IPS-20b (cell line): ENCODE measurements at regions not wholly inside any gene's neighbourhood (a gene's known extent, or its start where the extent isn't known, plus 50 kb on each side); places are given as distances from the start of the nearest gene placed in this dataset.
A peak's percentile ranks its signal among the peaks of the same experiment; 100 is the strongest.

Experiments
- H3K27ac ChIP-seq: one replicate; pipeline ENCODE4 v1.5.1; 2013; ENCODE audit warnings: low read length
- H3K27me3 ChIP-seq: 2 replicates; pipeline ENCODE4 v1.6.1; 2013; ENCODE audit warnings: mild to moderate bottlenecking, low read length, inconsistent platforms; ENCODE audit not compliant: insufficient read depth
- H3K36me3 ChIP-seq: 2 replicates; pipeline ENCODE4 v1.6.1; 2013; ENCODE audit warnings: low read depth, mild to moderate bottlenecking, inconsistent platforms, low read length, moderate library complexity; ENCODE audit not compliant: insufficient read depth
- H3K4me1 ChIP-seq: 2 replicates; pipeline ENCODE4 v1.6.1; 2013; ENCODE audit warnings: mild to moderate bottlenecking, control low read depth, inconsistent platforms, low read length, moderate library complexity; ENCODE audit not compliant: insufficient read depth
- H3K4me3 ChIP-seq: 2 replicates; pipeline ENCODE4 v1.5.1; 2013; ENCODE audit warnings: mild to moderate bottlenecking, low read length, inconsistent platforms
- H3K9ac ChIP-seq: 2 replicates; pipeline ENCODE4 v1.6.1; 2013; ENCODE audit warnings: low read depth, mild to moderate bottlenecking, inconsistent platforms, low read length, moderate library complexity
- H3K9me3 ChIP-seq: 2 replicates; pipeline ENCODE4 v1.6.1; 2013; ENCODE audit warnings: mild to moderate bottlenecking, low read depth, low read length, inconsistent platforms; ENCODE audit not compliant: insufficient read depth

DNA sequence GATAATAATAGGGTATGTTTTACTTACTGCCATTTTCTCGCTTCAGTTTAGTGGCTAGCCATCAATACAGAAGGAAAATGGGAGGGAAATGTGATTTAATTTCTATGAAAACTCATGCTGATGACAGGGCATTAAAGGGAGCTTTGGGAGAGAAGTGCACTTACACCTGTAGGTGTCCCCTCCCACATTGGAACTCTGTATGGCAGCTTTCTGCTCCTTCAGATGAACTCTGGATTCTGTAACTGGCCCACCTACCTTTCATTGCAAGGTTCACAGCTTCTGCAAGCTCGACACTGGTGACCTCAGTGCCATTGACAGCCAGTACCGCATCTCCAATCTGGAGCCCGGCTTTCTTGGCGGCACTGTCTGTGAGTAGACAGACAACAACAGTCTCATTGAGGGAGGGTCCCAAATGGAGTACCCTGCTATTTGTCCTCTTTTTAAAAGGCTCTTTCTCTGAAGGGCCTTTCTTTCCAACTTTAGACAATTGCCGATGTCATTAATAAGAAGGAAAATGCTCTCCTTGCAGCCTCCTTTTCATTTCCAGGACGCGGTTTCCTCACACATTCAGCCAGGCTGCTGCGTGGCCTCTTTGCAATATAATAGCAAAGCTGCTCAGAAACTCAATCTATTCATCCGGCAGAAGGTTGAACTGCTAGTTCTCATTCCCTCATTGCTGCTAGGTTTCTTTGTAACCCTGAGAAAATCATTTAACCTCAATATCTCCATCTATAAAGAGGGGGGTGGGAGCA lies 63.6 kb downstream of the NUDT12 start:
- Histone ChIP-seq H3K9ac (peak overlapping the region; percentile 31; the same call in 1 of the 2 replicates), H3K4me3 (peak overlapping the region; percentile 33; the same call in 1 of the 2 replicates), H3K4me1 (peaks cover 28% of the 10 kb centered on the region), H3K27me3 (no peaks in the 10 kb centered on the region), H3K36me3 (no peaks in the 10 kb centered on the region), H3K27ac (peak overlapping the region; percentile 39), H3K9me3 (peaks cover 3% of the 10 kb centered on the region; the same call in 1 of the 2 replicates)

DNA sequence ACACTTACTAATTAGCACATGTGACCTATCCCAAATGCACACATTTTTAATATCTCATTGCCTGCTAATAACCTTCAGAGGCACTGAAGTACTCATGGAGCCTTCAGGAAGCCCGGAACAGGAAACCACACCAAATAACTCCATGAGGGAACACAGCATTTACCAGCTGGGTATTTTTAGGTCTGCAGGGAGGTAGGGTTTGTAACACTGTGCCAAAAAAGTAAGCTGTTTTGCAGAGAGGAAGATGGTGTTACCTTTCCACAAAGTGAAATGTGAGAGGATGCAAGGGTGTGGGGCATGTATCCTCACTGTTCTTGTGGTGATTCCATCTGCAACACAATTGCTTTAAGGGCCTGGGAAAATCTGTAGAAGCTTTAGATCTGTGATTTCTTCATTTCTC lies 64.4 kb downstream of the NUDT12 start:
- Histone ChIP-seq H3K4me1 (peaks cover 28% of the 10 kb centered on the region), H3K36me3 (no peaks in the 10 kb centered on the region), H3K4me3 (peak overlapping the region; percentile 33), H3K27ac (no peak overlapping the region), H3K9me3 (peaks cover 3% of the 10 kb centered on the region; the same call in 1 of the 2 replicates), H3K27me3 (no peaks in the 10 kb centered on the region), H3K9ac (peak overlapping the region; percentile 31; the same call in 1 of the 2 replicates)

DNA sequence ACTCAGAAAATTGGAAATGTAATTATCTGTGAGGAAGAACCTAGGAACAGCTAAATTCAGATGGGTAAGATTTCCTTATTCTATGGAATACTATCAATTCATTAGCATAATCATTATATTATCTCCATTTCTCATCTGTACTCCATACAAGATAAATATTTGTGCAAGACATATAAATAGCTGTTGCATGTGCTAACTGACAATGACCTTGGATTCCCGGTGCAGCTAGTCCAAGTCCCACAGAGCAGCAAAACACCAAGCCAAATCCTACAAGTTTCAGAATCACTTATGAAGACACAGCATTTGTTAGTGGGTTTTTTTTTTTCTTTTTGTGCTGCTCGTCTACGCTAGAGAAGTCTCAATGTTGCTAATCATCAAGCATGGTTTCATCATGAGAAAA lies 64.8 kb downstream of the NUDT12 start:
- Histone ChIP-seq H3K27me3 (no peaks in the 10 kb centered on the region), H3K4me3 (peak overlapping the region; percentile 33), H3K9me3 (peaks cover 3% of the 10 kb centered on the region; the same call in 1 of the 2 replicates), H3K27ac (no peak overlapping the region), H3K9ac (no peak overlapping the region), H3K4me1 (peaks cover 24% of the 10 kb centered on the region), H3K36me3 (no peaks in the 10 kb centered on the region)

DNA sequence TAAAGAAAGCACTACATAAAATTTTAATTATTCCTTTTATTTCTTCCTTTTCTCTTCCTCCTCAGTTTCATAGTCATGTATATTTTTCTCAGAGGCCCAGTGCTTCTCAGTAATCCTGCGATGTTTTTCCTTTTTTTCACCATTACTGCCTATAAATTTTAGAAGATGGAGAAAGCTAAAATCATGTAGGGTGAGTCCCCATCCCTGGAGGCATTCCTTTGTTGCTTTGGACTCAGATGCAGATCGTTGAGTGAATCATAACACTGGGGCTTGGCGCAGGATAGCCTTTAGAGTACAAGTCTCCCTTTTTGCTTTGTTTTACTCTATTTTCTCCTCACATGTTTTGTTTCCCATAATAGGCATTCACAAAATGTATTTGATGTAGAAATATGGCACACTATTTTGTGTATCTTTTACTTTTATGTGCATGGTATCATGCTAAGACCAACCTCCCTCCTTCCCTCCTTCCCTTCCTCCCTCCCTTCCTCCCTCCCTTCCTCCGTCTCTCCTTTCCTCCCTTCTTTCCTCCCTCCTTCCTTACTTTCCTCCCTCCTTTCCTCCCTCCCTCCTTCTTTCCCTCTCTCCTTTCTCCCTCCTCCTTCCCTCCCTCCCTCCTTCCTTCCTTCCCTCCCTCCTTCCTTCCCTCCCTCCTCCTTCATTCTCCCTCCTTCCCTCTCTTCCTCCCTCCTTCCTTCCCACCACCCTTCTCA lies 72.4 kb downstream of the NUDT12 start:
- H3K9ac ChIP-seq, result no peak overlapping the region
- peaks cover 3% of the 10 kb centered on the region; the same call in 1 of the 2 replicates for H3K9me3 ChIP-seq
- peaks cover 8% of the 10 kb centered on the region; the same call in 1 of the 2 replicates for H3K4me1 ChIP-seq
- H3K4me3 ChIP-seq, result no peak overlapping the region
- H3K27me3 ChIP-seq, result no peaks in the 10 kb centered on the region
- H3K27ac ChIP-seq, result no peak overlapping the region
- no peaks in the 10 kb centered on the region for H3K36me3 ChIP-seq

DNA sequence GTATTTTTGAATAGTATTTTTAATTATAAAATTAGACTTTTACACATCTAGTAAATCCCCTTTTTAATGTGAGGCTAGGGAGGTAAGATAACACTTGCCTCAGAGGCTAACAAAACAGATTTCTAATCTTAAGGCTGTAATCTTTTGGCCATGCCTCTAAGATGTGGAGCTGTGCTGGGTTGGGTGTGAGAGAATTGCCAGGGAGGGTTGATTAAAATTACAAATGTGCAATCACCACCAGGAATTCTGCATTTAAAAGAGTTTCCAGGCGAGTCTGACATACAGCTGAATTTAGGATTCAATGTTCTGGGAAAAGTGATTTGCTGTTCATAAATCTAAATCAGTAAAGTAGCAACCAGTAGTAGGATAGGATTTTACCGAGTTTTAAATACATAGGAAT lies 73.3 kb downstream of the NUDT12 start:
- H3K4me1 ChIP-seq, result peaks cover 8% of the 10 kb centered on the region; the same call in 1 of the 2 replicates
- no peak overlapping the region for H3K4me3 ChIP-seq
- H3K27me3 ChIP-seq, result no peaks in the 10 kb centered on the region
- peaks cover 1% of the 10 kb centered on the region; the same call in 1 of the 2 replicates for H3K9me3 ChIP-seq
- H3K9ac ChIP-seq, result 0 out of 2 replicates have a peak overlapping the region, but pooled peaks have one; percentile 5
- H3K36me3 ChIP-seq, result no peaks in the 10 kb centered on the region
- no peak overlapping the region for H3K27ac ChIP-seq

DNA sequence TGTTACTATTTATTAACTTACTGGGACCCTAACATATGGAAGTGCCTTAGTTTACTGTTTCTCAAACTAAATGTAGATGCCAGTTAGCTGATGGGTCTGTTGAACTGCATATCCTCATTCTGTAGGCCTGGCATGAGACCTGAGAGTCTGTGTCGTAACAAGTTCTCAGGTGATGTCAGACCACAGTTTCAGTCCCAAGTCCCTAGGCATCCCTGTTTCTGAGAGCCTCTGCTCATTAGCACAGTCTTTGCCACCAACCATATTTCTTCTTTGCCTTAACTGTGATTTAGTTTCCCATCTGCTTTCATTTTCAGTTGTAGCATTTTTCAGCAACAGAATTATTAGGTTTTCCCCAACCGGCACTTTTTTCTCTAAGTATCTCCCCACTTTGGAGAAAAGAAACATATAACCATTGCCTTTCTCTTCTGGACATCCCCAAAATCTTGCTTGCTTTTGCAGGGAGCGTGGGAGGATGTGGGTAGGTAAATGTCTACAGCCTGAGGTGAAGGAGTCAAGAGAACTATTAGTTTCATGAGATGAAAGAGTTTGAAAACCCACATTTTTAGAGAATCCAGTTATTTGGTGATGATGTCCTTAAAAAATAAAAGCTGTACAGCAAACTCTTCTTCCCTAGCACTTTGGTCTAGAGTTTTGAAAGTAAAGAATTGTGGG lies 74.6 kb downstream of the NUDT12 start:
- no peak overlapping the region for H3K9ac ChIP-seq
- no peaks in the 10 kb centered on the region for H3K9me3 ChIP-seq
- peaks cover 8% of the 10 kb centered on the region; the same call in 1 of the 2 replicates for H3K4me1 ChIP-seq
- H3K27me3 ChIP-seq, result no peaks in the 10 kb centered on the region
- H3K27ac ChIP-seq, result no peak overlapping the region
- no peaks in the 10 kb centered on the region for H3K36me3 ChIP-seq
- no peak overlapping the region for H3K4me3 ChIP-seq

DNA sequence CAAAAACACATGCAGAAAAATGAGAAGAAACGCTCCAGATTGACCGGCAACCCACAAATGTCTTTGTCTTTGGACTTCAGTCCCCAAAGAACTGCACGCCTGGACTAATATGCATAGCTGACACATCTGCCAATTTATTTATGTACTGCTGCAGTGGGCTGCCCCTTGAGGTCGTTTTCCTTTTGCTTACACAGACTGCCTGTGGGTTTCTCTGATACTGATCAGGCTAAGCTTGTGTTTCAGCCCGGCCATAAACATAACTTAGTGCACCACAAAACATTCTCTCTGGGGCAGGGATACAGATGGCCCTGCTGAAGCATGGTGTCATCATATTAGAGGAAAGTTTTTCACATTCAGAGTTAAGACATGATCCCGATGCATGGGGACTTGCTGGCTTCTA lies 75.4 kb downstream of the NUDT12 start:
- no peak overlapping the region for H3K9ac ChIP-seq
- peaks cover 8% of the 10 kb centered on the region; the same call in 1 of the 2 replicates for H3K4me1 ChIP-seq
- H3K36me3 ChIP-seq, result no peaks in the 10 kb centered on the region
- no peaks in the 10 kb centered on the region for H3K27me3 ChIP-seq
- no peak overlapping the region for H3K27ac ChIP-seq
- no peaks in the 10 kb centered on the region for H3K9me3 ChIP-seq
- H3K4me3 ChIP-seq, result no peak overlapping the region

DNA sequence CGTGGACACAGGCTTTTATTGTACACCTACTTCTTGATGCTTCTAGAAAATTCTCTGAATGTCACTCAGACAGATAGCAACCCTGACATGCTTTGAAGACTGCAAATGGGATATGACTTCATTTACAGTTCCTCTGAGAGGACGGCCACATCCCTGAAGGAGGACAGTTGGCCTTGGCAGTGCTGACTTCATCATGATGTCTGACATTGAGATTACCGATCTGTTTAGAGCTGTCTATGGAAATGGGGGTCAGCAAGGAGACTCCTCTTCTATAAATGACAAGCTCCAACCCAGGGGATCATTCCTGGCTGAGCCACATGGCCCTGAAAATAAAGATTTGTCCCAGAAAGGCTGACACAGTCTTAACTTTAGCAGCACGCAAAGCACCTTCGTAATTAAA lies 75.8 kb downstream of the NUDT12 start:
- Histone ChIP-seq H3K36me3 (no peaks in the 10 kb centered on the region), H3K4me1 (peaks cover 8% of the 10 kb centered on the region; the same call in 1 of the 2 replicates), H3K27ac (no peak overlapping the region), H3K4me3 (no peak overlapping the region), H3K9me3 (no peaks in the 10 kb centered on the region), H3K27me3 (no peaks in the 10 kb centered on the region), H3K9ac (no peak overlapping the region)

DNA sequence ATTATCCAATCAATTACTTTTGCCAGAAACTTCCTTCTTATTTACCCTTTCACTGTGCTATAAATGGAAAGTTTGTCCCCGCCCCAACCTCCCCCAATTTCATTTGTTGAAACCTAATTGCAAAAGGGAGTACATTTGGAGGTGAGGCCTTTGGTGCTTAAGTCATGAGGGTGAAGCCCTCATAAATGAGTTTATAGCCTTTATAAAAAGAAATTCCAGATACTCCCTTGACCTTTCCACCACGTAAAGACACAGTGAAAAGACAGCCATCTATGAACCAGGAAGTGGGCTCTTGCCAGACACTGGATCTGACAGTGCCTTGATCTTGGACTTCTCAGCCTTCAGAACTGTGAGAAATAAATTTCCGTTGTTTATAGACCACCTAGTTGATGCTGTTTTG lies 82.3 kb downstream of the NUDT12 start:
- Histone ChIP-seq H3K4me1 (peaks cover 4% of the 10 kb centered on the region; the same call in 1 of the 2 replicates), H3K36me3 (no peaks in the 10 kb centered on the region), H3K4me3 (no peak overlapping the region), H3K27ac (no peak overlapping the region), H3K9ac (no peak overlapping the region), H3K27me3 (no peaks in the 10 kb centered on the region), H3K9me3 (no peaks in the 10 kb centered on the region)

DNA sequence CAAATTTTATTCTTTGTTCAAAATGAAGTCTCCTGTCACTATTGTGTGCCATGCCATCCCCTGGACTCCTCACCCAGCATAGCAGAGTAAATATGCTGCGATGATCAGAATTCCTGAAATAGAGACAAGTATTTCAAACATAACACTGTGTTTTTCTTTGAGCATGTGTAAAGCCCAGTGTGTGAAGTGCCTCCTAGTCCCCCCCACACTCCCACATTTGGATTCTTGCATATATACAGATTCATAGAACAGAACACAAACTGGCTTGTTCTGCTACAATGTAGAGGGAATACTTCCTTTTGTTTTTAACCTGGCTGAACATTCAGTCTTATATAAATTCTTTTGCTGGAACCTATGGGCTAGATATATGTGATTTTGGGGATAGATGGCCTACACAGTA lies 84.9 kb downstream of the NUDT12 start:
- Histone ChIP-seq H3K36me3 (no peaks in the 10 kb centered on the region), H3K9ac (no peak overlapping the region), H3K4me1 (peaks cover 4% of the 10 kb centered on the region; the same call in 1 of the 2 replicates), H3K9me3 (no peaks in the 10 kb centered on the region), H3K27me3 (no peaks in the 10 kb centered on the region), H3K4me3 (no peak overlapping the region), H3K27ac (no peak overlapping the region)

DNA sequence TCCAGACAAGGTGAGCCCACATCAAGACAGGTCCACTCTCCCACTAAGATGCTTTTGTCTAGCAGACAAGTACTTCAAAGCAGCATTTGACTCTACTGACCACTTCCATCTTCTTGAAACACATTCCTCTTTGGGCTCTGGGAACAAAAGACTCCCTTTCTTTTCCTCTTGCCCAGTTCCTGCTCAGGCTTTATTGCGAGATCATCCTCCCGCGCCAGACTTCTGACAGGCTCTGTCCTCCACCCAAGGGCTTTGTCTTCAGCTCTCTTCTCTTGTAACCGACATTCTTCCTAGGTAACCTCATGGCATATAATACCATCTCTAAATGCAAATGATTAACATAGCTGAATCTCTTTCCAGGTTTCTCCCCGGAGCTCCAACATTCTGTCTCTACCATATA lies 85.8 kb downstream of the NUDT12 start:
- Histone ChIP-seq H3K9me3 (no peaks in the 10 kb centered on the region), H3K4me3 (no peak overlapping the region), H3K9ac (no peak overlapping the region), H3K36me3 (no peaks in the 10 kb centered on the region), H3K4me1 (peaks cover 4% of the 10 kb centered on the region; the same call in 1 of the 2 replicates), H3K27me3 (no peaks in the 10 kb centered on the region), H3K27ac (no peak overlapping the region)
